Heart left ventricle (tissue), 13 donors: ENCODE measurements at regions not wholly inside any gene's neighbourhood (a gene's known extent, or its start where the extent isn't known, plus 50 kb on each side); places are given as distances from the start of the nearest gene placed in this dataset.

Experiments
- POLR2A ChIP-seq, 2 donors: fragments of 450-650 bp; IDR thresholded peaks; one replicate each; pipeline ENCODE4 v1.6.1; 2017; ENCODE audit warnings: antibody characterized with exemption in 2 of 2, mild to moderate bottlenecking in 2 of 2, moderate library complexity in 2 of 2
- TF ChIP-seq, protein P1 (sequence below), 12 donors: fragments of 200-600 bp; sonication (generic) in 4 of 12; IDR thresholded peaks; one replicate each; pipeline versions ENCODE4 v1.5.0 to v1.8.0; 2018 to 2022; ENCODE audit warnings: antibody characterized with exemption in 12 of 12, mild to moderate bottlenecking in 5 of 12
- donor health status: ischemic (EF 13 %, LVEDD 7.1; RV severe dilation, severe dysfunction).
- donor health status: DM: no; HTN: yes; CAD: no.
- donor health status: DM: no; HTN: no; CAD: no.
- donor health status: ischemic (EF 25% LVEDD 6.9; RV normal size, moderate dysfunction).
- donor health status: ischemic (EF 25% LVEDD 5.7; RV mildly dilated, moderate dysfunction).
- donor health status: ischemic (EF 35%, LVEDD 5.7; RV mildly dilated, moderate dysfunction).
- donor health status: nonischemic (EF 11% LVEDD 7.7; RV severe dilation, severe dysfunction).
- donor health status: DM: yes; HTN: yes; CAD: no.
- donor health status: PGD.
- donor health status: ischemic (EF 29% LVEDD 5.4; RV normal size, mild dysfunction).
- donor health status: nonischemic (EF 23%, LVEDD 6.1; RV moderate dilation, normal function).

GRCh38 chr5:60444661-60445360 is 255.2 kb downstream of the DEPDC1B start:
- TF ChIP-seq, protein P1, sequence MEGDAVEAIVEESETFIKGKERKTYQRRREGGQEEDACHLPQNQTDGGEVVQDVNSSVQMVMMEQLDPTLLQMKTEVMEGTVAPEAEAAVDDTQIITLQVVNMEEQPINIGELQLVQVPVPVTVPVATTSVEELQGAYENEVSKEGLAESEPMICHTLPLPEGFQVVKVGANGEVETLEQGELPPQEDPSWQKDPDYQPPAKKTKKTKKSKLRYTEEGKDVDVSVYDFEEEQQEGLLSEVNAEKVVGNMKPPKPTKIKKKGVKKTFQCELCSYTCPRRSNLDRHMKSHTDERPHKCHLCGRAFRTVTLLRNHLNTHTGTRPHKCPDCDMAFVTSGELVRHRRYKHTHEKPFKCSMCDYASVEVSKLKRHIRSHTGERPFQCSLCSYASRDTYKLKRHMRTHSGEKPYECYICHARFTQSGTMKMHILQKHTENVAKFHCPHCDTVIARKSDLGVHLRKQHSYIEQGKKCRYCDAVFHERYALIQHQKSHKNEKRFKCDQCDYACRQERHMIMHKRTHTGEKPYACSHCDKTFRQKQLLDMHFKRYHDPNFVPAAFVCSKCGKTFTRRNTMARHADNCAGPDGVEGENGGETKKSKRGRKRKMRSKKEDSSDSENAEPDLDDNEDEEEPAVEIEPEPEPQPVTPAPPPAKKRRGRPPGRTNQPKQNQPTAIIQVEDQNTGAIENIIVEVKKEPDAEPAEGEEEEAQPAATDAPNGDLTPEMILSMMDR (IDR thresholded peaks at IDR 0.05): no peak
- TF ChIP-seq POLR2A (IDR thresholded peaks at IDR 0.05): no peak
